ENCODE measurements at regions not wholly inside any gene's neighbourhood (a gene's known extent, or its start where the extent isn't known, plus 50 kb on each side); places are given as distances from the start of the nearest gene placed in this dataset.
A peak's percentile ranks its signal among the peaks of the same experiment; 100 is the strongest.
"Not testable (repeated sequence)": the region's sequence is repeated elsewhere in the genome, so short reads cannot be mapped to it uniquely, and the experiment has no call there.

GRCh38 chr21:6363591-6363990, 4157.8 kb upstream of the TPTE start:
- DNase-seq: not testable (repeated sequence)

DNA sequence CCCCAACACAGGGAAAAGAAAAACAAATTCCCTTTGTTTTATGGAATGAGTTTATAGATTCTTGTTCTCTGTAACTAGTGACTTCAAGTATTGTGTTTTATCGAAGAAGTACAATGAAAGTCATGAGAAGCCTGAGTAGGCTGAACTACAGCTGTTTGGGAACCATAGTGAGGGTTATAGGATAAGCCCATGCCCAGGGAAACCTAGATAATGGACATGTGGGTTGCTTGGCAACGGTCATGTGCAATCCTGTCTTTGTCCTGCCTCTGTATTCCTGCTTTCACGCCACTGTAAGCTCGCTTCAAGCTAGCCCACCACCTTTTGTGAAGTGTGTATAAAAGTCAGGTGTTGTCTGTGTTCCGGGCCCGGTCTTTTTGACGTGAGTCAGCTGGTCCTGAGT, 4152.6 kb upstream of the TPTE start:
- not testable (repeated sequence) for DNase-seq

GRCh38 chr21:6373253-6373652, 4148.1 kb upstream of the TPTE start:
- DNase-seq: not testable (repeated sequence)

DNA sequence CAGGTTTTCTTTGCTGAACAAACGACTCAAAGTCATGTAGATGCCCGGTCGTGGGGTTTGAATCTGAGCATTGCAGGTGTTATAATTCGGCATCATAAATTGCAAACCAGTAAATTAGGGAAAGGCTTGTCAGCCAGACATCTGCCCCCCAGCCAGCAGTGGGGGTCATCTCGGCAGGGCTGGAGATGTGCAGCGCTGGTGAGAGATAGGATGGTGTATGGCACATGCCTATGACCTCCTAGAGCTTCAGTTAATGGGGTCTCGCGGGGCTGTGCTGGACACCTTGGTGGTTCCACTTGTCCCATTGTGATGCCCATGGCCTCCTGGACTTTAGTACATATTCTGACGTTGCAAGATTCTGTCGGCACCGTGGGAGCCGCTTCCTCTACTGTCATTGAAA, 4147.2 kb upstream of the TPTE start:
- DNase-seq: peak; percentile 16

GRCh38 chr21:6374926-6375325, 4146.5 kb upstream of the TPTE start:
- DNase-seq: peak; percentile 16

DNA sequence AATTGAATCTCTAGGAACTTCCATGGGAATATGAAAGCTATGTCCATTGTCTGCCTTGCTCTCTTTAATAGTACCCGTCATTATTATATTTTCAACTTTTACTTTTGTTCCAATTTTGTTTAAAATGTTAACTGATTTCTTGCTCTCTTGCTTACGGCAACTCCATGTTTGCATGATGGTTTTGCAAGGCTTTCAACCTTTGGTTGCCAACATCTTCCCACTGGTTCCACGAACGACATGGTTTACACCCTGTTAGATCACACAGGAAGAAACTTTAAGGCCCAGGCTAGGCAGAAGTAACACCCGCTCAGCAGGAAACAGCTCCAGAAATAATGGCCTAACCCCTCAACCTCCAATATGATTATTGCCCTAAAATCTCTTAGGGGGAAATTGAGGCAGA, 4145.6 kb upstream of the TPTE start:
- DNase-seq: not testable (repeated sequence)

- DNase-seq: peak; percentile 6
These were observed 4144.9 kb upstream of the TPTE start for GRCh38 chr21:6376321-6377070.

All from CD4-positive, alpha-beta T cell treated with Interleukin-15 for 1 hour (primary cell).